A673 (cell line): ENCODE measurements at regions not wholly inside any gene's neighbourhood (a gene's known extent, or its start where the extent isn't known, plus 50 kb on each side); places are given as distances from the start of the nearest gene placed in this dataset.
"Not testable (repeated sequence)": the region's sequence is repeated elsewhere in the genome, so short reads cannot be mapped to it uniquely, and the experiment has no call there.

Experiments
- BruUV-seq: library from RNA; stranded (reverse); fragments of 400-500 nt; replicated peaks from 2 replicates; lab custom pipeline; 2021; lab: Mats Ljungman, UMichigan
- CTCF ChIA-PET: fragments of 300-600 bp; sonication (Branson Sonifier 250); formaldehyde crosslinking; loops from one replicate; lab custom pipeline; 2022; ENCODE audit warnings: antibody characterized with exemption; lab: Charles Lee
- POLR2A ChIA-PET: fragments of 300-600 bp; sonication (Branson Sonifier 250); formaldehyde crosslinking; loops from one replicate; lab custom pipeline; 2022; ENCODE audit warnings: antibody characterized with exemption; ENCODE audit not compliant: low non-redundant PET; lab: Charles Lee
- DNase-seq: peaks from one replicate; pipeline ENCODE4 v3.0.0-alpha.2; 2015; ENCODE audit warnings: low spot score
- H3K27ac ChIP-seq: fragments of 200-600 bp; sonication (generic); 2 replicates; pipeline ENCODE4 v1.5.1; 2016; ENCODE audit warnings: mixed run types, low read depth, mild to moderate bottlenecking, mixed read lengths, antibody characterized with exemption, low read length; ENCODE audit not compliant: poor library complexity, severe bottlenecking
- H3K27me3 ChIP-seq: fragments of 200-600 bp; sonication (generic); replicated peaks from 2 replicates; pipeline ENCODE4 v1.6.1; 2017; ENCODE audit warnings: mixed run types, low read depth, mild to moderate bottlenecking, mixed read lengths, antibody characterized with exemption, low read length; ENCODE audit not compliant: insufficient read depth, poor library complexity
- H3K36me3 ChIP-seq: fragments of 200-600 bp; sonication (generic); 2 replicates; pipeline ENCODE4 v1.6.1; 2016; ENCODE audit warnings: mixed run types, mild to moderate bottlenecking, mixed read lengths, antibody characterized with exemption, low read length; ENCODE audit not compliant: insufficient read depth, poor library complexity, severe bottlenecking
- H3K4me1 ChIP-seq: fragments of 200-600 bp; sonication (generic); 2 replicates; pipeline ENCODE4 v1.6.1; 2017; ENCODE audit warnings: mixed run types, mild to moderate bottlenecking, mixed read lengths, antibody characterized with exemption, low read length; ENCODE audit not compliant: insufficient read depth, poor library complexity, severe bottlenecking
- H3K4me3 ChIP-seq: fragments of 200-600 bp; sonication (generic); 2 replicates; pipeline ENCODE4 v1.5.1; 2016; ENCODE audit warnings: low read depth, mixed run types, mild to moderate bottlenecking, mixed read lengths, low read length; ENCODE audit not compliant: poor library complexity, severe bottlenecking
- H3K9me3 ChIP-seq: fragments of 200-600 bp; sonication (generic); 2 replicates; pipeline ENCODE4 v1.6.1; 2016; ENCODE audit warnings: mixed run types, low read depth, mild to moderate bottlenecking, mixed read lengths, antibody characterized with exemption, low read length; ENCODE audit not compliant: poor library complexity, severe bottlenecking
- EZH2 ChIP-seq: fragments of 200-600 bp; sonication (generic); IDR thresholded peaks from 2 replicates; pipeline ENCODE4 v1.6.1; 2017; ENCODE audit warnings: borderline replicate concordance, low read depth, mild to moderate bottlenecking, mixed read lengths, antibody characterized with exemption, low read length; ENCODE audit not compliant: poor library complexity, severe bottlenecking
- intact Hi-C: fragments of 100-400 bp; cut with micrococcal nuclease; formaldehyde crosslinking; loops from one replicate; pipeline ENCODE4 v1.10.0; 2022; ENCODE audit not compliant: unreplicated experiment
- TF ChIP-seq, protein P1 (sequence below): fragments of 300-800, 200-600 bp; sonication (generic); conservative IDR thresholded peaks from 2 replicates; pipeline ENCODE4 v1.5.1; 2017; ENCODE audit warnings: low read depth, mild to moderate bottlenecking, antibody characterized with exemption, low read length, moderate library complexity, mixed read lengths

DNA sequence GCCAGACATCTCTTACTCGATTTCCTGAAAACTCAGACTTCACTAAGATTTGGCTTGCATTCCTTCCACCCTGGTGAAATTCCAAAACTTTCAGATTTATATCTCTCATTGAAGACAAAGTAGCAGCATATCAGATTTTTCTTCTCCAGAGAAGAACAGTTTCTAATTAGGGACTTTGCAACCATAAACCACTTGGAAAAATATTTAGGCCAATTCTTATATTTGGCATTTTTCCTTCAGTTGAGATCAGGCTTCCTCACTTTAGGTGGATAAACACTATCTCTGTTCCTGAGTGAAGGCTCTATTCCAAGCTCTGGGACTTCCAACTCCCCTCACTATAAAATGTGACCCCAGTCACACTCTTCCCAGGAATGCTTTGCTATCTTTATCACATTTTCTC lies 1434.3 kb upstream of the FLRT2 start:
- BruUV-seq: no TSS peak
- CTCF ChIA-PET: no interaction called here
- Histone ChIP-seq H3K4me1 (no peaks in the 10 kb centered on the region), H3K4me3 (no peak overlapping the region), H3K27ac (no peak overlapping the region), H3K27me3 (no peaks in the 10 kb centered on the region), H3K36me3 (no peaks in the 10 kb centered on the region), H3K9me3 (no peaks in the 10 kb centered on the region)
- POLR2A ChIA-PET: no interaction called here
- no peak for DNase-seq
- intact Hi-C loops: no loop called here
- no peak for TF ChIP-seq EZH2
- TF ChIP-seq, protein P1, sequence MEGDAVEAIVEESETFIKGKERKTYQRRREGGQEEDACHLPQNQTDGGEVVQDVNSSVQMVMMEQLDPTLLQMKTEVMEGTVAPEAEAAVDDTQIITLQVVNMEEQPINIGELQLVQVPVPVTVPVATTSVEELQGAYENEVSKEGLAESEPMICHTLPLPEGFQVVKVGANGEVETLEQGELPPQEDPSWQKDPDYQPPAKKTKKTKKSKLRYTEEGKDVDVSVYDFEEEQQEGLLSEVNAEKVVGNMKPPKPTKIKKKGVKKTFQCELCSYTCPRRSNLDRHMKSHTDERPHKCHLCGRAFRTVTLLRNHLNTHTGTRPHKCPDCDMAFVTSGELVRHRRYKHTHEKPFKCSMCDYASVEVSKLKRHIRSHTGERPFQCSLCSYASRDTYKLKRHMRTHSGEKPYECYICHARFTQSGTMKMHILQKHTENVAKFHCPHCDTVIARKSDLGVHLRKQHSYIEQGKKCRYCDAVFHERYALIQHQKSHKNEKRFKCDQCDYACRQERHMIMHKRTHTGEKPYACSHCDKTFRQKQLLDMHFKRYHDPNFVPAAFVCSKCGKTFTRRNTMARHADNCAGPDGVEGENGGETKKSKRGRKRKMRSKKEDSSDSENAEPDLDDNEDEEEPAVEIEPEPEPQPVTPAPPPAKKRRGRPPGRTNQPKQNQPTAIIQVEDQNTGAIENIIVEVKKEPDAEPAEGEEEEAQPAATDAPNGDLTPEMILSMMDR: no peak

- no TSS peak for BruUV-seq
- H3K9me3 ChIP-seq: peaks cover 9% of the 10 kb centered on the region
- TF ChIP-seq EZH2: no peak
- TF ChIP-seq, protein P1: no peak
- no peaks in the 10 kb centered on the region for H3K4me1 ChIP-seq
- no peaks in the 10 kb centered on the region for H3K36me3 ChIP-seq
- no peak overlapping the region for H3K4me3 ChIP-seq
- CTCF ChIA-PET: no interaction called here
- POLR2A ChIA-PET: no interaction called here
- no peaks in the 10 kb centered on the region for H3K27me3 ChIP-seq
- DNase-seq: no peak
- H3K27ac ChIP-seq: no peak overlapping the region
- intact Hi-C loops: no loop called here
These were observed 1431.7 kb upstream of the FLRT2 start for GRCh38 chr14:84098261-84098660.

DNA sequence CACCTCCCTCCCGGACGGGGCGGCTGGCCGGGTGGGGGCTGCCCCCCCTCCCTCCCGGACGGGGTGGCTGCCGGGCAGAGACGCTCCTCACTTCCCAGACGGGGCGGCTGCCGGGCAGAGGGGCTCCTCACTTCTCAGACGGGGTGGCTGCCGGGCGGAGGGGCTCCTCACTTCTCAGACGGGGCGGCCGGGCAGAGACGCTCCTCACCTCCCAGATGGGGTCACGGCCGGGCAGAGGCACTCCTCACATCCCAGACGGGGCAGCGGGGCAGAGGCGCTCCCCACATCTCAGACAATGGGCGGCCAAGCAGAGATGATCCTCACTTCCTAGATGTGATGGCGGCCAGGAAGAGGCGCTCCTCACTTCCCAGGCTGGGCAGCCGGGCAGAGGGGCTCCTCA lies 1430.4 kb upstream of the FLRT2 start:
- intact Hi-C loops, CTCF ChIA-PET, H3K9me3 ChIP-seq, H3K27ac ChIP-seq, BruUV-seq, DNase-seq, H3K36me3 ChIP-seq, H3K4me3 ChIP-seq, H3K27me3 ChIP-seq, H3K4me1 ChIP-seq, POLR2A ChIA-PET: not testable (repeated sequence)

DNA sequence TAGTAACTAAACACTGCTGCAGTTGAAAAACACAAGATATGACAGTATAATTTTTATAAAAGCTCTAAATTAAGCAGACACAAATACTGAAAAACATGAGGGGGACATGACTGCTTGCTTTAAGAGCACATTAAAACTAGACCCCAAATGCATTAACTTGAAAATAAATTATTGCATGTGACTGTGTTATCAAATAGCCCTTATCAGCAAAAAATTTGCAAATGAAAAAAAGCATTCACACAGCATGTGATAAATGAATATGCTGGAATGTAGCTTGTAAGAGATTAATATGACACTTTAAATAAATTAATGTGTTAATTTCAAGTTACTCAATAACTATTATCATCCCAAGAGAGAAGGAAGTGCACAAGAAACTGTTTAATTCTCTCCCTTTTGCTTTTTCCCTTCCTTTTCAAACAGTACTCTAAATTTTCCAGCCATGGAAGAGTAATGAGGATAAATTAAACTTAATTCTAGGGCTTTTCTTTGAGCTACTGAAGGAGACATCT lies 1422.1 kb upstream of the FLRT2 start:
- no TSS peak for BruUV-seq
- ChIA-PET CTCF (no interaction called here), POLR2A (no interaction called here)
- Histone ChIP-seq H3K27ac (no peak overlapping the region), H3K27me3 (no peaks in the 10 kb centered on the region), H3K4me3 (no peak overlapping the region), H3K9me3 (peaks cover 3% of the 10 kb centered on the region), H3K36me3 (no peaks in the 10 kb centered on the region), H3K4me1 (peaks cover 17% of the 10 kb centered on the region)
- no peak for DNase-seq
- intact Hi-C loops: no loop called here
- TF ChIP-seq, protein P1: no peak
- TF ChIP-seq EZH2: no peak
